Liver (tissue), 3 donors: ENCODE measurements at regions not wholly inside any gene's neighbourhood (a gene's known extent, or its start where the extent isn't known, plus 50 kb on each side); places are given as distances from the start of the nearest gene placed in this dataset.

ENCODE experiments used
- FOXA1 ChIP-seq: IDR thresholded peaks from 2 replicates; pipeline ENCODE4 v1.6.1; 2016; ENCODE audit warnings: antibody characterized with exemption
- GABPA ChIP-seq, 2 donors: IDR thresholded peaks in 1 of 2; conservative IDR thresholded peaks in 1 of 2; 2 replicates each; pipeline ENCODE4 v1.6.1; 2016; ENCODE audit warnings: antibody characterized with exemption in 2 of 2, mild to moderate bottlenecking in 1 of 2, moderate library complexity in 1 of 2
- JUND ChIP-seq, 2 donors: IDR thresholded peaks; 2 replicates each; pipeline ENCODE4 v1.6.1; 2016; ENCODE audit warnings: antibody characterized with exemption in 2 of 2
- NR2F2 ChIP-seq: IDR thresholded peaks from 2 replicates; pipeline ENCODE4 v1.6.1; 2016; ENCODE audit warnings: antibody characterized with exemption
- RAD21 ChIP-seq, 2 donors: IDR thresholded peaks; 2 replicates each; pipeline ENCODE4 v1.6.1; 2016; ENCODE audit warnings: antibody characterized with exemption in 2 of 2, mild to moderate bottlenecking in 2 of 2
- RXRA ChIP-seq, 2 donors: IDR thresholded peaks; 2 replicates each; pipeline ENCODE4 v1.6.1; 2017 to 2018; ENCODE audit warnings: antibody characterized with exemption in 2 of 2, mild to moderate bottlenecking in 1 of 2
- TAF1 ChIP-seq: conservative IDR thresholded peaks from 2 replicates; pipeline ENCODE4 v1.6.1; 2016; ENCODE audit warnings: antibody characterized with exemption, mild to moderate bottlenecking
- YY1 ChIP-seq: IDR thresholded peaks from 2 replicates; pipeline ENCODE4 v1.6.1; 2016; ENCODE audit warnings: antibody characterized with exemption, mild to moderate bottlenecking
- TF ChIP-seq, protein P1 (sequence below): fragments of 150-350 bp; IDR thresholded peaks from 2 replicates; pipeline ENCODE4 v1.5.1; 2017; ENCODE audit warnings: improper control_type of control experiment, low read depth, low read length; ENCODE audit not compliant: missing input control
- TF ChIP-seq, protein P2 (sequence below): IDR thresholded peaks from 2 replicates; pipeline ENCODE4 v1.6.1; 2016; ENCODE audit warnings: antibody characterized with exemption, mild to moderate bottlenecking
- donor health status: healthy.
- donor health status: healthy.

DNA sequence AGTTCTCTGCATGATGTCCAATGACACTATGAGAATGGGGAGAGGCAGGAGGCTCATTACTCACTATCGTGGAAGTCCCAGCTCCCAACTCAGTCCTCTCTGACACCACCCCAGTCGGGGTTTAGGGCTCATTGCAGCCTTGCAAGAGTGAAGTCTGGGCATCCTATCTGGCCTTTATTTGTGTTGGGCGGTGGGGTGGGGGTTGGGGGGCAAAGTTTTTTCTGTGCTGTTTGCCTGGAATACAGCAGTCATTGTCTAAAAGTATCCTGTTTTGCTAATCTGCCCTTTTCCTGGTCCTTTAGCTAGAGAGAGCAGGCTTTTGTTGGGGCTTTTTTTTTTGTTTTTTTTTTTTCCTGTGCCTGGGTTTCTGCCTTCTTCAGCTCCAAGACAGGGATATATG lies 174.2 kb downstream of the MYLK4 start:
- TF ChIP-seq YY1 (no peak), RAD21 (IDR thresholded peaks at IDR 0.05) (no peak), NR2F2 (no peak), JUND (IDR thresholded peaks at IDR 0.05) (no peak), GABPA (IDR thresholded peaks at IDR 0.05 in 1 of 2, conservative IDR thresholded peaks at IDR 0.05 in 1 of 2) (no peak), FOXA1 (no peak), TAF1 (no peak), RXRA (IDR thresholded peaks at IDR 0.05) (no peak)
- TF ChIP-seq, protein P1, sequence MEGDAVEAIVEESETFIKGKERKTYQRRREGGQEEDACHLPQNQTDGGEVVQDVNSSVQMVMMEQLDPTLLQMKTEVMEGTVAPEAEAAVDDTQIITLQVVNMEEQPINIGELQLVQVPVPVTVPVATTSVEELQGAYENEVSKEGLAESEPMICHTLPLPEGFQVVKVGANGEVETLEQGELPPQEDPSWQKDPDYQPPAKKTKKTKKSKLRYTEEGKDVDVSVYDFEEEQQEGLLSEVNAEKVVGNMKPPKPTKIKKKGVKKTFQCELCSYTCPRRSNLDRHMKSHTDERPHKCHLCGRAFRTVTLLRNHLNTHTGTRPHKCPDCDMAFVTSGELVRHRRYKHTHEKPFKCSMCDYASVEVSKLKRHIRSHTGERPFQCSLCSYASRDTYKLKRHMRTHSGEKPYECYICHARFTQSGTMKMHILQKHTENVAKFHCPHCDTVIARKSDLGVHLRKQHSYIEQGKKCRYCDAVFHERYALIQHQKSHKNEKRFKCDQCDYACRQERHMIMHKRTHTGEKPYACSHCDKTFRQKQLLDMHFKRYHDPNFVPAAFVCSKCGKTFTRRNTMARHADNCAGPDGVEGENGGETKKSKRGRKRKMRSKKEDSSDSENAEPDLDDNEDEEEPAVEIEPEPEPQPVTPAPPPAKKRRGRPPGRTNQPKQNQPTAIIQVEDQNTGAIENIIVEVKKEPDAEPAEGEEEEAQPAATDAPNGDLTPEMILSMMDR, result no peak
- TF ChIP-seq, protein P2, sequence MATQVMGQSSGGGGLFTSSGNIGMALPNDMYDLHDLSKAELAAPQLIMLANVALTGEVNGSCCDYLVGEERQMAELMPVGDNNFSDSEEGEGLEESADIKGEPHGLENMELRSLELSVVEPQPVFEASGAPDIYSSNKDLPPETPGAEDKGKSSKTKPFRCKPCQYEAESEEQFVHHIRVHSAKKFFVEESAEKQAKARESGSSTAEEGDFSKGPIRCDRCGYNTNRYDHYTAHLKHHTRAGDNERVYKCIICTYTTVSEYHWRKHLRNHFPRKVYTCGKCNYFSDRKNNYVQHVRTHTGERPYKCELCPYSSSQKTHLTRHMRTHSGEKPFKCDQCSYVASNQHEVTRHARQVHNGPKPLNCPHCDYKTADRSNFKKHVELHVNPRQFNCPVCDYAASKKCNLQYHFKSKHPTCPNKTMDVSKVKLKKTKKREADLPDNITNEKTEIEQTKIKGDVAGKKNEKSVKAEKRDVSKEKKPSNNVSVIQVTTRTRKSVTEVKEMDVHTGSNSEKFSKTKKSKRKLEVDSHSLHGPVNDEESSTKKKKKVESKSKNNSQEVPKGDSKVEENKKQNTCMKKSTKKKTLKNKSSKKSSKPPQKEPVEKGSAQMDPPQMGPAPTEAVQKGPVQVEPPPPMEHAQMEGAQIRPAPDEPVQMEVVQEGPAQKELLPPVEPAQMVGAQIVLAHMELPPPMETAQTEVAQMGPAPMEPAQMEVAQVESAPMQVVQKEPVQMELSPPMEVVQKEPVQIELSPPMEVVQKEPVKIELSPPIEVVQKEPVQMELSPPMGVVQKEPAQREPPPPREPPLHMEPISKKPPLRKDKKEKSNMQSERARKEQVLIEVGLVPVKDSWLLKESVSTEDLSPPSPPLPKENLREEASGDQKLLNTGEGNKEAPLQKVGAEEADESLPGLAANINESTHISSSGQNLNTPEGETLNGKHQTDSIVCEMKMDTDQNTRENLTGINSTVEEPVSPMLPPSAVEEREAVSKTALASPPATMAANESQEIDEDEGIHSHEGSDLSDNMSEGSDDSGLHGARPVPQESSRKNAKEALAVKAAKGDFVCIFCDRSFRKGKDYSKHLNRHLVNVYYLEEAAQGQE, result no peak
